Panc1 (cell line): ENCODE measurements at regions not wholly inside any gene's neighbourhood (a gene's known extent, or its start where the extent isn't known, plus 50 kb on each side); places are given as distances from the start of the nearest gene placed in this dataset.

Experiments
- ATAC-seq: fragments of 200-7000 bp; cut with Tn5 transposase; 2 replicates; pipeline ENCODE4 v1.9.1; 2020; ENCODE audit warnings: mild to moderate bottlenecking, moderate library complexity
- BruUV-seq: library from RNA; stranded (reverse); fragments of 400-500 nt; replicated peaks from 2 replicates; lab custom pipeline; 2021; lab: Mats Ljungman, UMichigan
- CTCF ChIA-PET: fragments of 300-600 bp; sonication (Branson Sonifier 250); formaldehyde crosslinking; loops from one replicate; lab custom pipeline; 2022; ENCODE audit warnings: antibody characterized with exemption; lab: Charles Lee
- POLR2A ChIA-PET: fragments of 300-600 bp; sonication (Branson Sonifier 250); formaldehyde crosslinking; loops from one replicate; lab custom pipeline; 2022; ENCODE audit warnings: antibody characterized with exemption; lab: Charles Lee
- DNase-seq: peaks from one replicate; pipeline ENCODE4 v3.0.0-alpha.2; 2010; ENCODE audit warnings: low read depth, low spot score
- H3K27ac ChIP-seq: 2 replicates; pipeline ENCODE4 v1.5.1; 2011; ENCODE audit warnings: mild to moderate bottlenecking, low read length, inconsistent platforms
- H3K27me3 ChIP-seq: fragments of 200-500 bp; sonication (Bioruptor generic); 2 replicates; pipeline ENCODE4 v1.6.0; 2014; ENCODE audit warnings: low read length, inconsistent platforms; ENCODE audit not compliant: control insufficient read depth, insufficient read depth
- H3K36me3 ChIP-seq: fragments of 200-500 bp; sonication (Bioruptor generic); 2 replicates; pipeline ENCODE4 v1.5.1; 2014; ENCODE audit warnings: inconsistent platforms, mild to moderate bottlenecking, low read length, moderate library complexity; ENCODE audit not compliant: control insufficient read depth, insufficient read depth
- H3K4me1 ChIP-seq: 2 replicates; pipeline ENCODE4 v1.5.1; 2011; ENCODE audit warnings: inconsistent platforms, mild to moderate bottlenecking, low read length, moderate library complexity; ENCODE audit not compliant: control insufficient read depth, insufficient read depth
- H3K4me3 ChIP-seq, 2 experiments: 2 replicates each; pipeline ENCODE4 v1.5.1; 2011 to 2012; ENCODE audit warnings: low read depth in 2 of 2, low read length in 2 of 2, mild to moderate bottlenecking in 2 of 2, inconsistent platforms in 1 of 2, moderate library complexity in 1 of 2
- H3K9me3 ChIP-seq: fragments of 200-500 bp; sonication (Bioruptor generic); 2 replicates; pipeline ENCODE4 v1.5.1; 2014; ENCODE audit warnings: low read depth, mild to moderate bottlenecking, inconsistent platforms, low read length, moderate library complexity; ENCODE audit not compliant: control insufficient read depth, insufficient read depth
- CTCF ChIP-seq: fragments of 450-650 bp; IDR thresholded peaks from 2 replicates; pipeline ENCODE4 v1.5.1; 2017; ENCODE audit warnings: mild to moderate bottlenecking
- POLR2AphosphoS5 ChIP-seq: IDR thresholded peaks from 2 replicates; pipeline ENCODE4 v1.6.1; 2012; ENCODE audit warnings: mild to moderate bottlenecking, low read depth, low read length, moderate library complexity
- REST ChIP-seq, 2 experiments: IDR thresholded peaks; 2 replicates each; pipeline ENCODE4 v1.6.1; 2011 to 2012; ENCODE audit warnings: low read depth in 2 of 2, control low read depth in 1 of 2, low read length in 1 of 2, mild to moderate bottlenecking in 1 of 2, moderate library complexity in 1 of 2; ENCODE audit not compliant: insufficient read depth in 1 of 2
- SIN3A ChIP-seq: IDR thresholded peaks from 2 replicates; pipeline ENCODE4 v1.6.1; 2012; ENCODE audit warnings: low read depth, mild to moderate bottlenecking, low read length, moderate library complexity, borderline replicate concordance; ENCODE audit not compliant: insufficient read depth
- TCF7L2 ChIP-seq: IDR thresholded peaks from 2 replicates; pipeline ENCODE4 v1.6.1; 2011; ENCODE audit warnings: mild to moderate bottlenecking, low read depth, low read length, inconsistent platforms
- in situ Hi-C: cut with HindIII; loops from 2 replicates; pipeline ENCODE4 v1.10.0; 2016; ENCODE audit warnings: low sequenced_read_pairs, low pct_unique_long_range_greater_than_20kb
- intact Hi-C: fragments of 100-400 bp; cut with micrococcal nuclease; formaldehyde crosslinking; loops from one replicate; pipeline ENCODE4 v1.10.0; 2022; ENCODE audit not compliant: unreplicated experiment

- ATAC-seq (no peak), DNase-seq (no peak)
- ChIA-PET CTCF (no interaction called here), POLR2A (no interaction called here)
- TF ChIP-seq REST (IDR thresholded peaks at IDR 0.05; ENCODE audit: insufficient read depth in 1 of 2, low read depth in 2 of 2, low read length in 1 of 2): no peak
- no peak for TF ChIP-seq SIN3A
- TF ChIP-seq POLR2AphosphoS5: no peak
- TF ChIP-seq CTCF: no peak
- TF ChIP-seq TCF7L2: no peak
- in situ Hi-C loops: no loop called here
- Histone ChIP-seq H3K27ac (no peak overlapping the region), H3K4me1 (no peaks in the 10 kb centered on the region), H3K4me3 (no peak overlapping the region), H3K27me3 (peaks cover 3% of the 10 kb centered on the region; the same call in 1 of the 2 replicates), H3K9me3 (no peaks in the 10 kb centered on the region), H3K36me3 (no peaks in the 10 kb centered on the region)
- intact Hi-C loops: no loop called here
- no TSS peak for BruUV-seq
These were observed 536.8 kb downstream of the MATN1 start for GRCh38 chr1:30186586-30186985.

GRCh38 chr1:30185809-30186208, 537.6 kb downstream of the MATN1 start:
- intact Hi-C loops: no loop called here
- BruUV-seq: no TSS peak
- Histone ChIP-seq H3K27me3 (peaks cover 3% of the 10 kb centered on the region; the same call in 1 of the 2 replicates), H3K9me3 (no peaks in the 10 kb centered on the region), H3K27ac (no peak overlapping the region), H3K4me3 (no peak overlapping the region), H3K4me1 (no peaks in the 10 kb centered on the region), H3K36me3 (no peaks in the 10 kb centered on the region)
- ChIA-PET CTCF (no interaction called here), POLR2A (no interaction called here)
- in situ Hi-C loops: no loop called here
- no peak for ATAC-seq
- no peak for DNase-seq
- TF ChIP-seq POLR2AphosphoS5 (no peak), TCF7L2 (no peak), CTCF (no peak), REST (IDR thresholded peaks at IDR 0.05; ENCODE audit: insufficient read depth in 1 of 2, low read depth in 2 of 2, low read length in 1 of 2) (no peak), SIN3A (no peak)
